ENCODE measurements at regions not wholly inside any gene's neighbourhood (a gene's known extent, or its start where the extent isn't known, plus 50 kb on each side); places are given as distances from the start of the nearest gene placed in this dataset.
"Not testable (repeated sequence)": the region's sequence is repeated elsewhere in the genome, so short reads cannot be mapped to it uniquely, and the experiment has no call there.

DNA sequence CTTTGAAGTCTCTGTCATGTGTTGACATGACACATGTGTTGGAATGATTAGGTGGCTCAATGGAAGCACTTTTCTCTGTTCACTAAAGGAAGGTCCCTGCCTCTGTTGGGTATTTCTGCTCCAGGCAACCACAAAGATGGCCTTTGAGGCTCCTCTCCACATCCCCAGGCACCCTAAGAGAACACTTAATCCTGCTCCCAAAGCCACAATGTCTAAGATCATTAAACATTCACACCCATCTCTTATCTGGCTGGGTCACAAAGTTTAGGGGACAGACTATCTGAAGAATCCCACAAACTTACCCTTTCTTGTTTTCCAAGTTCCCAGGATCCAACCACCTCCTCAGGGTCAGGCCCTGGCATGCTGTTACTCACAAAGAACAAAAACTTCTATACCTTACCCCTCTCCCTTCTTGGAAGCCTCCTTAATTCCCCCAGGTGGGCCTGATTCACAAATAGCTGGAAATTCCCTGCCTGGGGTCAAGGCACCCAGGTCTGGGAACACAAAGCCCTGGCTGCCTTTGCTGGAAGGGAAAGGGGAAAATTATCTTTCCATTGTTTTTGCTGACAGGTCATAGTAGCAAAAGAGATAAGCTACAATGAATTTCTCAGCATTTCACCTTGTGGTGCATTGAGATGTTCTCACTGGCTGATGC, 333.7 kb downstream of the PCNX1 start:
- DNase-seq = no peak

- no peak for DNase-seq
Observed at GRCh38 chr14:71242237-71242748, 335.0 kb downstream of the PCNX1 start.

GRCh38 chr14:71243697-71244096, 336.4 kb downstream of the PCNX1 start:
- DNase-seq = no peak

GRCh38 chr14:71244341-71244740, 337.1 kb downstream of the PCNX1 start:
- DNase-seq = no peak

GRCh38 chr14:71245659-71246361, 338.6 kb downstream of the PCNX1 start:
- no peak for DNase-seq

GRCh38 chr14:71246539-71246938, 339.3 kb downstream of the PCNX1 start:
- DNase-seq = no peak

- no peak for DNase-seq
Observed at GRCh38 chr14:71247106-71247505, 339.8 kb downstream of the PCNX1 start.

DNA sequence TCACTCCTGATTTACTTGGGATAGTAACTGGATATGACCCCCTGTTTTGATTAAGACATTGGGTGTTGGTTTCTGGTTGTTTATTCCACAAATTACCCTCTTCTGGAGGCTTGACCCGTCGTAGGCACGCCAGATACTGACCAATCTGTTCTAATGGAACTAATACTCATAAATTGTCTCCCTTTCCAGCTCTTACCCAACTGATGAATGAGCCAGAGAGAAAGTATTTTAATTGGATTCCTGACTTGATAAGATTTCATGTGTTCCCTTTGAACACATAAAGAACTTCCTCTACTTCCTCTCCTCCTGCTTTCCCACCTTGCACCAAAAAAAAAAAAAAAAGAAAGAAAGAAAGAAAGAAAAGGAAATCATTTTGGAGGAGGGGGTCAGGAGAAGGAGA, 340.9 kb downstream of the PCNX1 start:
- no peak for DNase-seq

- no peak for DNase-seq
Observed at GRCh38 chr14:71250347-71250746, 343.1 kb downstream of the PCNX1 start.

GRCh38 chr14:71250791-71251190, 343.5 kb downstream of the PCNX1 start:
- DNase-seq = no peak

DNA sequence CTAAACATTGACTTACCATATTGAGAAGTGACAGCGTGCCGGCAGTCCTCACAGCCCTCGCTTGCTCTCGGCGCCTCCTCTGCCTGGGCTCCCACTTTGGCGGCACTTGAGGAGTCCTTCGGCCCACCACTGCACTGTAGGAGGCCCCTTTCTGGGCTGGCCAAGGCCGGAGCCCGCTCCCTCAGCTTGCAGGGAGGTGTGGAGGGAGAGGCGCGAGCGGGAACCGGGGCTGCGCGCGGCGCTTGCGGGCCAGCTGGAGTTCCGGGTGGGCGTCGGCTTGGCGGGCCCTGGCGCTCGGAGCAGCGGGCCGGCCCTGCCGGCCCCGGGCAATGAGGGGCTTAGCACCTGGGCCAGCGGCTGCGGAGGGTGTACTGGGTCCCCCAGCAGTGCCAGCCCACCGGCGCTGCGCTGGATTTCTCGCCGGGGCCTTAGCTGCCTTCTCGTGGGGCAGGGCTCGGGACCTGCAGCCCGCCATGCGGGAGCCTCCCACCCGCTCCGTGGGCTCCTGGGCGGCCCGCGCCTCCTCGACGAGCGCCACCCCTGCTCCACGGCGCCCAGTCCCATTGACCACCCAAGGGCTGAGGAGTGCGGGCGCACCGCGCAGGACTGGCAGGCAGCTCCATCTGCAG, 346.9 kb downstream of the PCNX1 start:
- not testable (repeated sequence) for DNase-seq

DNA sequence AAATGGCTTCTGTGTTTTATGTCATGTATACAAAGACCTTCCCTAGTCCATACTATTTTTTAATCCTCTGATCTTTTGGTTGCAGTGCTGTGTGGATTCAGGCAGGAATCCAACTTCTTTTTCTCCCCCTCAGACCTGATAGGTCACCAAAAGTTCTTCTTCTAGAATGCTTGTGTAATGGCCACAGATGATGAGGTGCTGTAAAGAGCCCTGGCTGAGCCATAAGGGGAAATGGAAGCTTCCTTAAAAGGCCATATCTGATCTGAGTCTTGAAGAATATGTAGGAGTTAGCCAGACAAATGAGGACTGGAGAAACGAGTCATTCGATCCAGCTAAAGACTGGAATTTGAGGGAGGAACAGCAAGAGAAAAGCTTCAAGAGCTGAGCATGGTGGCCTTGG, 353.9 kb downstream of the PCNX1 start:
- DNase-seq = no peak

GRCh38 chr14:71262441-71262840, 355.2 kb downstream of the PCNX1 start:
- DNase-seq = no peak

- DNase-seq = no peak
Observed at GRCh38 chr14:71264260-71264659, 357.0 kb downstream of the PCNX1 start.

- peak in 1 of 3 experiments; percentile 6 for DNase-seq
Observed at GRCh38 chr14:71267007-71267513, 359.8 kb downstream of the PCNX1 start.

DNA sequence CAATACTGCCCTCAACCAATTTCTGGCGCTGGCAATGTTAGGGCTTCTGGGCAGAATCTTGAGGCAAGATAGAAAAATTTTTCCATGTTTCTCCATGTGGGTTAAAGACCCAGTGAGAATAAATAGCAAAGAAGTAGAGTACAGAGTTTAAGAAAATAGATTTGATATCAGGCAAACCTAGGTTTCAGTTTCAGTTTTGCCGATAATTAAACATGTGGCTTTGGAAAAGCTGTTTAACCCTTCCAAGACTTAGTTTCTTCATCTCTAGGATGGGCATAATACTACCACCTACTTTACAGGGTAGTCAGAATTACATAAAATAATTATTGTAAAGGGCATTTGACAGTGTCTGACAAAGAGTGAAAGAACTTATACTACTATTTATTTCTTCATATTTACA, 360.4 kb downstream of the PCNX1 start:
- DNase-seq = no peak

- DNase-seq = no peak
Observed at GRCh38 chr14:71270111-71270510, 362.9 kb downstream of the PCNX1 start.

DNA sequence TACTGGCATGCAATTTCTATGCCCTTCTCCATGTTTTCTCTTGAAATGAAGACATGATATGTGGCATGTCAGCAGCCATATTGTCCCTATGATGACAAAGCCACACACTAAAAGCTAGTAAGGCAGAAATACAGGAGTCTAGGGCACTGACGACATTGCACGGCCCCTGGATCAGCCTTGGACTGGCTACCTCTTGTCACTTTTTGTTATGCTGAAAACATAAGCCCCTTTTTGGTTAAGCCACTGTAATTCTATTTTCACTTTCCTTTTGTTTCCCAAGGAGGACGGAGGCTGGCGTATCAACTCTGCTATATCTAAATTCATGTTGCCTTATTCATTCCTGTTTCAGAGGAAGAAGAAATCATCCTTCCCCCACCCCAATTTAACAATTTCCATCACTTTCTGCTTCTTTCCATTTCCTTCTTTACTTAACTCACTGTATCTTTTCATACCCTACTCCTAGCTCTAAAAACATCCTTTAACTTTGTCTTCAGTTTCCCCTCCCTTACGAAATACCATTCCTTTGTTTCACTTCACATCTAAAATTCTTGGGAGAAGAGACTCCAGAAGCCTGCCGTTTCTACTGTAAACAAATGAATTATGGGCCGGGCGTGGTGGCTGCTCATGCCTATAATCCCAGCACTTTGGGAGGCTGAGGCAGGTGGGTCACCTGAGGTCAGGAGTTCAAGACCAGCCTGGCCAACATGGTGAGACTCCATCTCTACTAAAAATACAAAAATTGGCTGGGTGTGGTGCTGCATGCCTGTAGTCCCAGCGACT, 364.1 kb downstream of the PCNX1 start:
- DNase-seq = no peak

DNA sequence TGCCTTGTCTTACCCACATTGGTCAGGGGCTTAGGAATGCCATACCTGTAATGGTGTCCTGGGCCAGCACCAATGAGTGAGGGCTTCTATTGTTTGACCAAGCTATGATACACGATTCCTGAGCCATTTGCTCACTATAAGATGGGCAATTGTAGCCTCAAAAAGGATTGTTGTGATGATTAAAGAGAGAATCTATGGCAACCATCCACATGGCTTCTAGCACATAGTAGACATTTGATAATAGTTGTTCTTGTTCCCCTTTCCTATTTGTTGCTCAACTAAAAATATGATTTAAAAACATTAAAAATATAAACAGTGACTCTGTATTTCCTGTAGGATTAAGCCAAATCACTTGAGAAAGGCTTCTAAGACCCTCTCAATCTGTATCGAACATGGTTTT, 366.1 kb downstream of the PCNX1 start:
- DNase-seq = no peak

GRCh38 chr14:71284048-71284447, 376.8 kb downstream of the PCNX1 start:
- no peak for DNase-seq

GRCh38 chr14:71286126-71286525, 378.9 kb downstream of the PCNX1 start:
- no peak for DNase-seq

DNA sequence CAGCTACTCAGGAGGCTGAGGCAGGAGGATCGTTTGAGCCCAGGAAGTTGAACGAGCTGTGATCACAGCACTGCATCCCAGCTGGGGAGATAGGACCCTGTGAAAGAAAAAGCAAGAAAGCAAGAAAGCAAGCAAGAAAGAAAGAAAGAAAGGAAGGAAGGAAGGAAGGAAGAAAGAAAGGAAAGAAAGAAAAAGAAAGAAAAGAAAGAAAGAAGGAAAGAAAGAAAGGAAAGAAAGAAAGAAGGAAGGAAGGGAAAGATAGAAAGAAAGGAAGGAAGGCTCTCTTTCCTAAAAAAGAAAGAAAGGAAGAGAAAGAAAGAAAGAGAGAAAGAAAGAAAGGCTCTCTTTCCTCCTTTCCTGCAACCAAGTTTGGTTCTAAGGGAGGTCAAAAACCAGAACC, 380.3 kb downstream of the PCNX1 start:
- no peak for DNase-seq

DNA sequence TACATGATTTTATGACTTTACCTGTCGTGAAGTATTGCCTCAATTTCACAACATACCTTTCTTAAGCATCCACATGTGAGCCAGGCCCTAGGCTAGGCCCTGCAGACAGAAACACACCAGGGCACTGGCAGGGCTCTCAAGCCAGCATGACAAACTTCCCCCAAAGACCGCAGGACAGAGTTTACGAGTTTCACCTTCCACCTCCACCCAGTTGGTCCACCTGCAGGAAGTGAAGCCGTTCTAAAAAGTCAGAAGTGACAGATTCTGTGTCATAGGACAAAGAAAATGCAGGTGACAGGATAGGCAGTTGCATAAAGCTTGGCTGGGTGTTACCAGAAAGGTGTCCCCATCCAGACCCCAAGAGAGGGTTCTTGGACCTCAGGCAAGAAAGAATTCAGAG, 382.3 kb downstream of the PCNX1 start:
- no peak for DNase-seq
